ENCODE measurements at regions not wholly inside any gene's neighbourhood (a gene's known extent, or its start where the extent isn't known, plus 50 kb on each side); places are given as distances from the start of the nearest gene placed in this dataset.

DNA sequence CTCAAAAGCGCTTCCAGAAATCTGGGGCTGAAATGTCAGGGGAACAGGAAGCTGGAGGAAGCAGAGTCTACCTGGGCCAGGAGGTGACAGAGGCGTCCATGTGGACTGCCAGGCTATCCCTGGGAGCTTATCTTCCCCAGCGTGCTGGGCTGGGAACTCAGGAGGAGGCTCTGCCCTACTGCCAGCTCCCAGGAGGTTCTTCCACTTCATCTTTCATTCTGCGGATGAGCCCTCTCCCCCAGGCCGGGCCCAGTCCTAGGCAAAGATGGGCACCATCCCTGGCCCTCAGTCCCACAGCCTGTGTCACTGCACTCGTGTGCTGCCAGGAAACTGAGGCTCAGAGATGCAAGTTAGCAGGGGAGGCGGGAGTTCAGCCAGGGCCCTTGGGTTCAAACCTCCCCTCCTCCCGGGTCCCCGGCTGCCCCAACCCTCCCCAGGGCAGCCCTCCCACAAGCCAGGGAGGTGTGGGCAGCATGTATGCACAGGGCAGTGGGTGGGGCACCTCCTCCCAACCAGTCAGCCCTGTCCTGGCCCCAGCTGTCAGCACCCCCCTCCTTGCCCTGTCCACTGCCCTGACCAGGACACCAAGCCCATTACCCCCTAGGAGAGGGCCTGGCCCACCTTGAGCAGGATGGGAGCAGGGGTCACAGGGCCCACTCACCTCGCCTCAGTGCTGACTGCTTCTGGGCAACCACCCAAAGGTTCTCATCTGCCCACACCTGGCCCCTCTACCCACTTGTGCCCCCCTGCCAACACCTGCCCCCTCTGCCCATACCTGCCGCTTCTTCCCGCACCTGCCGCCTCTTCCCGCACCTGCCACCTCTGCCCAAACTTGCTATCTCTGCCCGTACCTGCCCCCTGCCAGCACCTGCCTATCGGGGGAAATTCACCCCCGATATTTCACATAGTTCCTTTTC lies 226.0 kb downstream of the NPHP4 start:
- no peak for DNase-seq

GRCh38 chr1:5765483-5765882 lies 226.7 kb downstream of the NPHP4 start:
- no peak for DNase-seq

DNA sequence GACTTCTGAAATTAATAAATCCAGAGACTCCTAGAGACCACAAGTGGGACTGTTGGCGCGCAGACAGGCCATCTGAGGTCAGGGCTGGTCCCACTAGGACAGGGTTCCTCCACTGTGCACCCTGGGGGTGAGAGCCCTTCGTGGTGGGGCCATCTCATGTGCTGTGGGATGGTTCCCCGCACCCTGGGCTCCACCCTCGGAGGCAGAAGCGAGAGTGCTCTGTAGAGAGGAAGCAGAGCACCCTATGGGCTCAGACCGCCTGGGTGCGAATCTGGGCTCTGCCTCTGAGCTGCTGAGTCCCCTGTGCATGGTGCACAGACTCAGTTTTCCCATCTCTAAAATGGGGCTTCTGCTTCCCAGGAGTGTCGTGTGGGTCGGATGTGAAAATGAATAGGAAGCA lies 227.3 kb downstream of the NPHP4 start:
- no peak for DNase-seq

DNA sequence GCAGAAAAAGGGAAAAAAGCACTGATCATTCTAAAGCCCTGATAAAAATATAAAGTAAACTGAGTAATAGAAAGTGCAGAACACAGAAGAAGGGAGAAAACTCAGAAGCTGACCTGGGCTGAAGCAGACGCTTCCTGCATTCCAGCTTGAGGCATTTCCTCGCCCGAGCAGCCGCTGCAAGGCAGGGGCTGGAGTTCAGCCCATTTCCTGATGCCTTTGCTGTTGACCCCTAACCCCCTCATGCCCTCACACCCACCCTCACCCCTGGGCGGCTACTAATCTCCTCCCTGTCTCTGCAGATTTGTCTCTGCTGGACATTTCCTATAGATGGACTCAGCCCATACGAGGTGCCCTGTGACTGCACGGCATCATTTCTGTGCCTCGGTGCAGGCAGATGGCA lies 227.8 kb downstream of the NPHP4 start:
- no peak for DNase-seq

DNA sequence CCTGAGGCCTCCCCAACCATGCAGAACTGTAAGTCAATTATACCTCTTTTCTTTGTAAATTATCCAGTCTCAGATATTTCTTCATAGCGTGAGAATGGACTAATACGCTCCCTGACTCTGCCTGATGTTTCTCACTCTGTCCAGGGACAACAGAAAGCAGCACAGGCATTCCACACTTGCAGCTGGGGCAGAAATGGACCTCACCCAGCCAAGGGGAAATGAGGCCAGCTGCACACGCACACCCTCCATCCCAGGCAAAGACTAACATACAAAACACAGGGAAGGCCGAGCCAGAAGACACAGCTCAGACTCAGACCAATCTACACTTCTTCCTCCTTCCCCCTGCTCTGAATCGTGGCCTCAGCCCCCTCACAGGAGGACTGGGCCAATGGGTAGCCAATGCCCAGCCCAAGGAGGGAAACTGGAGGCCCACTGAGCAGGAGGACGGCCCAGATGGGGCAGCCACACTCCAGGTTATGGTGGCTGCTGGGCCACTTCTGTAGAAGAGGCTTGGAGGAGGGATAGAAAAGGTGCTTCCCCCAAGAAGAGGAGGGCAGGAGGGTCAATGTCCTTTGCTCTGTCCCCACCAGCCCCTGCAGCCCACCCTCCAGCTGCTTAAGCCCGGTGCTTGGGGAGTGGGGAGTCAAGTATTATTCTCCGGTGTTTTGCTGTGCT lies 228.4 kb downstream of the NPHP4 start:
- DNase-seq: no peak

DNA sequence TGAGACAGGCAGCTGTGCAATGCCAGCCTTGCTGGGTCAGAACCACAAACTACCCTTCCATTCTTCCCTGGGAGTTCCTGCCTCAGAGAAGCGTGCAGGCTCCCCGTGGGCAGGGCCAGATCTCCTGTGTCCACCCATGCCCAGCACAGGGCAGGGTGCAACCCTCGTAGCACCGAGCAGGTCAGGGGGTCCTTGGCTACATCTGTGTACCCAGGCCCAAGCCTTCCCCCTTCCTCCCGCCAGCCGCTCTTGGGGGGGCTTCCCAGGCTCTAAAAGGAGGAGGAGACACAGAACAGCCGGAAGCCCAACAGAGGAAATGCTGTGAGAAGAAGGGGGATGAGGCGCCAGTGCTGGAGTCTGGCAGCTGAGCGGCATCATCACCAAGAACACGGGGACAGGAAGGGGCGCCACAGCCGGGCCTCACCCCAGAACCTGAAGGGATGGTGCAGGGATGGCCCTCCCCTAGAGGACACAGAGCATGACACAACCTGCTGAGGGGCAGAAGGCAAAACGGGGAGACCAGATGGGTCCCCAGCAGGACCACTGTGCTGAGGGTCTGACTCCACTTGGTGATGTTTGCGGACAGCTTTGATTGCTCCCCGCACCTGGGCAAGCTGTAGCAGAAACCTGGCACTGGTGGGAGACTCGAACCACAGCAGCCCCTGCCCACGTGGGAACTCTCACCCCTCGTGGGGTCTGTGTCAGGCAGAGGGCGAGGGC lies 233.2 kb downstream of the NPHP4 start:
- DNase-seq: no peak

DNA sequence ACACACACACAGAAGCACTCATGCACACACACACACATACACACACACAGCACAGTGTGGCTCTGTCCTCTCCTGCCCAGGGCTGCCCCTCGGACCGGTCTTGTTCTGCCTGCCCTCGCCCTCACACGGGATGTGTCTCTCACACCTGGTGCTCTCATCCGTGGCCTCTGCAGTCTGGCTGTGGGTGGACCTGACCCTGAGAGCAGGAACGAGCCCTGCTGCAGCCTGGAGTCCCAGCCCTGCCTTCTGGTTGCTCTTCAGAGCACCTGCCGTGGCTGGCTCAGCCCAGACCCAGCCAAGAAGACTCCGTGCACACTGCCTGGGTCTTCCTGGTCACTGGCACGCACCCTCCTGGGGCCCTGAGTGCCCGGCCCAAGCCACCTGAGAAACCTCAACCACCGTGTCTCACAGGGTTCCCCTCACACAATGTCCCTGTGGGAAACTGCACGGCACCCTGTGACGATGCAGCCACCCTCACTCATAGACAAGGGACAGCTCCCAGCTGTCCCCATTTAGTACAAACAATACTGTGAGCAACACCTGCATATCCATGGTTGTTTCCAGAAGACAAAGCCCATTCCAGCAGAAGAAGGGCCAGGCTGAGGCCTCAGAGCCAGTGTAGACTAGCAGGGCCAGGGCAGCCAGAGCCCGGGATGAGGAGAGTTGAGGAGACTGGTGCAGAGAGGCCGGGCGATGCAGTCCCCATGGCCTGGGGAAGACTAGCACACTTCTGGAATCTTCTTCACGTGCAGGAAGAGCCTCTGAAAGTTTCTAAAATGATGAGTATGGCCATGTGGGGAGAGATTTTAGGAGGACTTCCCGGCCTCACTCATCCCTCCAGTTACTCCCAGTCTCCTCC lies 234.0 kb downstream of the NPHP4 start:
- no peak for DNase-seq

DNA sequence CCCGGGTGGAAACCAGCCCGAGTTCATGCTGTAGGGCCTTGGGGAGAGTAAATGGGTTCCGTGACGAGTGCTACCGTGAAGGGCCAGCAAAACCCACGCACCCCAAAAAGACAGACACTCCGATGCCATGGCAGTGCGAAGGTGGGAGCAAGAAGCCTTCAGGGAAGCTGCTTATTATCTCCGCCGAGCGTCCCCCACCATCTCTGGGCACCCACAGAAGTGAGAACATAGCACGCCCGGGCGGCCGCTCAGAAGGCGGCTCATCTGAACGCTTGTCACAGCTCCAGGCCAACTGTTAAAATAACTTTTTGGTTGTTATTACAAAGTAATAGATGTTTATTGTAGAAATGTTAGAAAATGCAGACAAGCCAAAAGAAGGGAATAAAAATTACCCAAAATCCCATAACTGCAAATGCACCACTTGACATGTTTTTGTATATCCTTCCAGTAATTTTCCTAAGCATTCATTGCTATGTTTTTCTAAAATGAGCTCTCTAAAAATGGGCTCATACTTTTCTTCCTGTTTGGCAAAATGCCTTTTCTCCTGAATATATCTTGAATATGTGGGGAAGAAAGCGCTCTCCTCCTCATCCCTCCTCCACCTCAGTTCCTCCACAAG lies 234.9 kb downstream of the NPHP4 start:
- no peak for DNase-seq

DNA sequence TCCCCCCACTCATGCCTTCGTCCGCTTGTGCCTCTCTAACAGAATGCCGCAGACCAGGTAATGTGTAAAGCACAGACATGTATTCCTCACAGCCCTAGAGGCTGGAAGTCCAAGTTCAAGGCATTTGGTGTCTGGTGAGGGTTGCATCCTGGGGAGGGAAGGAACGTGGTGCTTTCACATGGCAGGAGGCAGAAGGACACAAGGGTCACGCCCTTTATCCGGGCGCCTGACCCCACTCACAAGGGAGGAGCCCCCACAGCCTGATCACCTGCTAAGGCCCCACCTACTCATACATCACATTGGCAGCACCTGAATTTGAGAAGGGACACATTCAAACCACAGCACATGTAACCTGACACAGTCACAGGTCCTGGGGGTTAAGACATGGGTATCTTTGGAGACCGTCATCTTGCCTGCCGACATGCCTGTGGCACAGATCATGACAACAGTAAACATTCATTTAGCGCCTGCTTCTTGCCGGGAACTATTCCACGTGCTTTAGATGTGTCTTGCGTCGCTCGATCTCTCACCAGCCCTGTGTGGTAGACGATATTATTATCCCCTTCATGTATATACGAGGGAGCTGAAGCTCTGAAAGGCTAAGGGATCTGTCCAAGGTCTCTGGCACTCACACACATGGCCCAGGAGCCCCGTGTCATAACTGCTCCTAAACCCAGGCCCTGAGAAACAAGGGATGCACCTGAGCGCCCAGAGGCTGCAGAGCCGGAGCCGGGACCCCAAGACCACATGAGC lies 235.6 kb downstream of the NPHP4 start:
- DNase-seq: no peak

- DNase-seq: no peak
Measured at GRCh38 chr1:5755552-5756125, 236.6 kb downstream of the NPHP4 start.

DNA sequence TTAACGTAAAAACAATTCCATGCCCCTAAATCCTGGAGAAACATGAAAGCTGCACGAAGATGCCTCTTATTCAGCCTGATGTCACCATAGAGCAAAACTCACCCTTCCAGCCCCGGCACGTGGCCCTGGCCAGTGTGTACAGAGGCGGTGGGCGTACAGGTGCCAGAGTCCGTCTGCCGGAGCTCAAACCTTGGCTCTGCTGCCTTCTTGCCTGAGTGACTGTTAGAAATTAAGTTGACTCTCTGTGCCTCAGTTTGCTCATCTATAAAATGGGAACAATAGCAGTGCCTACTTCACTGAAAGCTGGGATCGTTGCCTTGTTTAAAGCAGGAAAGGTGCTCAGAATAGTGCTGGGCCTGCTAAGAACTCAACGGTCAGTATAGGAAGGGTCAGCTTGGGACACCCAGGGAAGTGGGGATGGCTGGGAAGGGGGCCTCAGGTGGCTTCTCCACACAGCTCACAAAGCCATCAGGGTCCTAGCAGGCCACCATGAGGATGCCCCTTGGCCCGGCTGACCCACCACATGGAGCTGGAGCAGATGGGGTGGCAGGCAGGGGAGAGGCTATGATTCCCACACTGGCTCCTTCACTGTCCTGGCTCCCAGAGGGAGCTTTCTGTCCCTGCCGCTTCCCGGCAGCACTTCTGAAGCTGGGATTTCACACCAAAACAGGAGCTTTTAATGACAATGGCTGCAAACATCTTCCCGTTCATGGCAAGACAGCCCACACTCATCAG lies 237.2 kb downstream of the NPHP4 start:
- no peak for DNase-seq

- DNase-seq: no peak
Measured at GRCh38 chr1:5753549-5754421, 238.4 kb downstream of the NPHP4 start.

DNA sequence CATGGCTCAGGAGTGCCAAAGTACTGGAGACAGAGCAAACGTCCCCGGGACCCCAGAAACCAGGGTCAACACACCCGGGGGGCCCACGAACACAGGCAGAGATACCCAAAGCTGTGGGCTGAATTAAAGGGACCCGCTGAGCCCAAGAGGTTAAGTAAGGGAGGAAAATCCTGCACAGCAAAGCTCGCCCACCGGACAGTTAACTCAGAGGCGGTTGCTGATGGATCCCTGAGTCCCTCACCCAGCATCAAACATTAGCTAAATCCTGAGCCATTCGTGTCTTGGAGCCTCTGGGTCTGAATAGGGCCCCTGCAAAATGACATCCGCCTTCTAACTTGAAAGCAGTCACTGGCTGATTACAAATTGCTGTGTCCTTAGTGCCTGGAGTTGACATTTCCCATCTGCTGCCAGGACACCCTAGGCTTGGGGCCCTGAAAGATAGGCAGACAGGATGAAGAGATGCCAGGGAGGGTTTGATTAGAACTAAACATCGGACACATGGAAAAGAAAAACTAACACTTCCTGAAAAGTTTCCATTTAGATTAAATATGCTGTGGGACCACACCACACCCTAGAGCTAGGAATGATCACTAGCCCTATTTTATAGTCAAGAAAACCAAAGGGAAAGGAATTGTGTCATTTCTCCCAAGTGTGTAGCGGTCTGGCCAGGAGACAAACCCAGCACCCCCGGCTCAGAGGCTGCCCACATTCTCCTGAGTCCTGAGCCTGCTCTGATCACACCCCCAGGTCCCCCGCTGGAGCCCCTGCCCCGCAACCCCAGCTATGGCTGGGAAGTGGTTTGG lies 239.3 kb downstream of the NPHP4 start:
- DNase-seq: no peak

DNA sequence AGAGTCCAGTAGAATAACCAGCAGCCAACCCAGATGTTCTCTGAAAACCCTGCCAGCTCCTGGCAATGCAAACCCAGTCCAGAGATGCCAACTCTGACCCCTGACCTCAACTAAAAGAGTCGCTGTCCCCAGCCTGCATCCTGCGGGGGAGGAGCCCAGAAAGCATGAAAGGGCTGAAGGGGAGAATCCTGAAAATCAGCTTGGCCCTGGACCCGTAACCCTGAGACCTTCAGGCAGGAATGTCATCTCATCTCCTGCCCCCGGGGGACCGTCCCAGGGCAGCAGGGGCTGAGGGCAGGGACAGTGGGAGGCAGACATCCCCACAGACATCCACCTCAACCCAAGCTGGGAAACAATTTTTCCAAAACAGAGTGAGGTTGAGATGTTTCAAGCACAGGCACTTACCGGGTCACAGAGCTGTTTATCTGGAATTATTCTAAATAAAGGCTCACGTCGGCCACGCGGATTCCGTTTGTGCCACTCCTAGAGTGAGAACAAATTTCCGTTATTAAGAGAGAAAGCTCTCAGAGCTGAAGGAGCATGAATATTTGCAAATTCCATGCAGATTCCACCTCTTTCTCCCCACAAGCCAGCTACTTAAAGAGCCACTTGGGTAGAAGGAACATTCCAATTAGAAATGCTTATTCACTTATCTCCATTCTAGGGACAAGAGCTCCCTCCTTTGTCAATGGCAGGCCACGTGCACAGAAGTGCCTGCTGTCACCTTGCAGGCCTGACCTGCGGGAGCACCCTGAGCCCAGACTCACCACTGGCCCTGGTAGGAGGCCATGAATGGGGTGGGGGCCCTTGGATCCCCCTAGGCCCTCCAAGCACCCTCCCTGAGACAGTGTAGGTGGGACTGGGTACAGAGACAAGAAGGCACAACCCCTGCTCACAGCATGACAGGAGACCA lies 240.1 kb downstream of the NPHP4 start:
- no peak for DNase-seq

DNA sequence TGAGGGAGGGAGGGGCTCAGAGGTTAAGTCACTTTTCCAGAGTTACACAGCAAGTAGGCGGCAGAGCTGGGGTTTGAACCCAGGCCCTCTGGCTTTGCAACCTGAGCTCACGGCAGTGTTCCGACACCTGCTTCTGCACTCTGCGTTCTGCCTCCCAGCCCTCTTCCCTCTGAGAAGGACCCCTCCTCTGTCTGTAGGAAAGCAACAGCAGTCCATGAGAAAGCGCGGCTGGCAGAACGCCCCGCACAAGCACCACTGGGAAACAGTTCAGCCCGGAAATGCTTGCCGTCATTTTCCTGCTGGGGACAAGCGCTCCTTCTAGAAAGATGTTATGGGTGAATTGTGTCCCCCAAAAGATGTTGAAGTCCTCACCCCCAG lies 241.1 kb downstream of the NPHP4 start:
- no peak for DNase-seq

- DNase-seq: no peak
Measured at GRCh38 chr1:5750186-5751162, 241.8 kb downstream of the NPHP4 start.
